GM13976 (cell line): ENCODE measurements at regions not wholly inside any gene's neighbourhood (a gene's known extent, or its start where the extent isn't known, plus 50 kb on each side); places are given as distances from the start of the nearest gene placed in this dataset.

Source experiments
- DNase-seq: peaks from one replicate; pipeline ENCODE4 v3.0.0; 2012; ENCODE audit warnings: low spot score
- CTCF ChIP-seq: IDR thresholded peaks from 2 replicates; pipeline ENCODE4 v1.5.1; 2012; ENCODE audit warnings: borderline replicate concordance, mild to moderate bottlenecking; ENCODE audit not compliant: insufficient read depth; ENCODE audit errors: extremely low read depth, missing control alignments, control extremely low read depth
- in situ Hi-C: fragments of 300-500 bp; cut with MboI; formaldehyde crosslinking; loops from one replicate; pipeline ENCODE4 v1.12.0; 2022; ENCODE audit warnings: low sequenced_read_pairs, mixed read lengths, inconsistent platforms; ENCODE audit not compliant: unreplicated experiment

- TF ChIP-seq CTCF = no peak
Measured at GRCh38 chr12:17642340-17642650, 447.7 kb downstream of the RERGL start.

GRCh38 chr12:17640615-17641014, 449.4 kb downstream of the RERGL start:
- no peak for DNase-seq
- TF ChIP-seq CTCF = no peak
- in situ Hi-C loops = no loop called here

More at GRCh38 chr12:17642340-17642650, 447.7 kb downstream of the RERGL start:
- DNase-seq = no peak
- in situ Hi-C loops = no loop called here

- DNase-seq = no peak
- in situ Hi-C loops = no loop called here
- TF ChIP-seq CTCF = no peak
Measured at GRCh38 chr12:17618831-17619230, 471.2 kb downstream of the RERGL start.

GRCh38 chr12:17609701-17610100, 480.3 kb downstream of the RERGL start:
- in situ Hi-C loops = no loop called here
- no peak for TF ChIP-seq CTCF
- no peak for DNase-seq

GRCh38 chr12:17609153-17609552, 480.8 kb downstream of the RERGL start:
- in situ Hi-C loops = no loop called here
- DNase-seq = no peak
- no peak for TF ChIP-seq CTCF

- TF ChIP-seq CTCF = no peak
- in situ Hi-C loops = no loop called here
- no peak for DNase-seq
Measured at GRCh38 chr12:17595111-17595510, 494.9 kb downstream of the RERGL start.

- TF ChIP-seq CTCF = no peak
- no peak for DNase-seq
- in situ Hi-C loops = no loop called here
Measured at GRCh38 chr12:17593715-17594406, 496.1 kb downstream of the RERGL start.
